HFF-Myc (cell line): ENCODE measurements at regions not wholly inside any gene's neighbourhood (a gene's known extent, or its start where the extent isn't known, plus 50 kb on each side); places are given as distances from the start of the nearest gene placed in this dataset.
"Not testable (repeated sequence)": the region's sequence is repeated elsewhere in the genome, so short reads cannot be mapped to it uniquely, and the experiment has no call there.

ENCODE experiments used
- DNase-seq: peaks from one replicate; pipeline ENCODE4 v3.0.0-alpha.2; 2011; ENCODE audit warnings: low read depth; ENCODE audit errors: extremely low read depth
- H3K4me3 ChIP-seq: replicated peaks from 2 replicates; pipeline ENCODE4 v1.5.1; 2011; ENCODE audit warnings: low read depth, mild to moderate bottlenecking, control low read depth, low read length
- TF ChIP-seq, protein P1 (sequence below): IDR thresholded peaks from 2 replicates; pipeline ENCODE4 v1.5.1; 2012; ENCODE audit warnings: mild to moderate bottlenecking, low read depth, low read length, control low read depth; ENCODE audit errors: missing control alignments

DNA sequence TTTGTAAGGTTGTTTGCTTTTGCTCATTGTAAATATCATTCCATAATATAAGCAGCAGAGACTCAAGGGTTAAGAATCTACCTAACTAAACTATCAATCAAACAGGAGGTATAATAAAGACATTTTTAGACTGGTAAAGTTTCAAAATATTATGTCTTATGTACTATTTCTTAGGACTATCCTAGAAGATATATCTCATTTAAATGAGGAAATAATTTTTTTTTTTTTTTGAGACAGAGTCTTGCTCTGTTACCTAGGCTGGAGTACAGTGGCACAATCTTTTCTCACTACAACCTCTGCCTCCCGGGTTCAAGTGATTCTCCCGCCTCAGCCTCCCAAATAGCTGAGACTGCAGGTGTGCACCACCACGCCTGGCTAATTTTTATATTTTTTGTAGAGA lies 80.9 kb upstream of the PARD3 start:
- DNase-seq, result no peak
- TF ChIP-seq, protein P1, sequence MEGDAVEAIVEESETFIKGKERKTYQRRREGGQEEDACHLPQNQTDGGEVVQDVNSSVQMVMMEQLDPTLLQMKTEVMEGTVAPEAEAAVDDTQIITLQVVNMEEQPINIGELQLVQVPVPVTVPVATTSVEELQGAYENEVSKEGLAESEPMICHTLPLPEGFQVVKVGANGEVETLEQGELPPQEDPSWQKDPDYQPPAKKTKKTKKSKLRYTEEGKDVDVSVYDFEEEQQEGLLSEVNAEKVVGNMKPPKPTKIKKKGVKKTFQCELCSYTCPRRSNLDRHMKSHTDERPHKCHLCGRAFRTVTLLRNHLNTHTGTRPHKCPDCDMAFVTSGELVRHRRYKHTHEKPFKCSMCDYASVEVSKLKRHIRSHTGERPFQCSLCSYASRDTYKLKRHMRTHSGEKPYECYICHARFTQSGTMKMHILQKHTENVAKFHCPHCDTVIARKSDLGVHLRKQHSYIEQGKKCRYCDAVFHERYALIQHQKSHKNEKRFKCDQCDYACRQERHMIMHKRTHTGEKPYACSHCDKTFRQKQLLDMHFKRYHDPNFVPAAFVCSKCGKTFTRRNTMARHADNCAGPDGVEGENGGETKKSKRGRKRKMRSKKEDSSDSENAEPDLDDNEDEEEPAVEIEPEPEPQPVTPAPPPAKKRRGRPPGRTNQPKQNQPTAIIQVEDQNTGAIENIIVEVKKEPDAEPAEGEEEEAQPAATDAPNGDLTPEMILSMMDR, result no peak
- no peak overlapping the region for H3K4me3 ChIP-seq

- DNase-seq, H3K4me3 ChIP-seq: not testable (repeated sequence)
These were observed 80.0 kb upstream of the PARD3 start for GRCh38 chr10:34895046-34895445.

- H3K4me3 ChIP-seq, DNase-seq: not testable (repeated sequence)
These were observed 77.4 kb upstream of the PARD3 start for GRCh38 chr10:34892521-34892920.

- TF ChIP-seq, protein P1, result no peak
- DNase-seq, result no peak
- no peak overlapping the region for H3K4me3 ChIP-seq
These were observed 75.8 kb upstream of the PARD3 start for GRCh38 chr10:34890939-34891338.

DNA sequence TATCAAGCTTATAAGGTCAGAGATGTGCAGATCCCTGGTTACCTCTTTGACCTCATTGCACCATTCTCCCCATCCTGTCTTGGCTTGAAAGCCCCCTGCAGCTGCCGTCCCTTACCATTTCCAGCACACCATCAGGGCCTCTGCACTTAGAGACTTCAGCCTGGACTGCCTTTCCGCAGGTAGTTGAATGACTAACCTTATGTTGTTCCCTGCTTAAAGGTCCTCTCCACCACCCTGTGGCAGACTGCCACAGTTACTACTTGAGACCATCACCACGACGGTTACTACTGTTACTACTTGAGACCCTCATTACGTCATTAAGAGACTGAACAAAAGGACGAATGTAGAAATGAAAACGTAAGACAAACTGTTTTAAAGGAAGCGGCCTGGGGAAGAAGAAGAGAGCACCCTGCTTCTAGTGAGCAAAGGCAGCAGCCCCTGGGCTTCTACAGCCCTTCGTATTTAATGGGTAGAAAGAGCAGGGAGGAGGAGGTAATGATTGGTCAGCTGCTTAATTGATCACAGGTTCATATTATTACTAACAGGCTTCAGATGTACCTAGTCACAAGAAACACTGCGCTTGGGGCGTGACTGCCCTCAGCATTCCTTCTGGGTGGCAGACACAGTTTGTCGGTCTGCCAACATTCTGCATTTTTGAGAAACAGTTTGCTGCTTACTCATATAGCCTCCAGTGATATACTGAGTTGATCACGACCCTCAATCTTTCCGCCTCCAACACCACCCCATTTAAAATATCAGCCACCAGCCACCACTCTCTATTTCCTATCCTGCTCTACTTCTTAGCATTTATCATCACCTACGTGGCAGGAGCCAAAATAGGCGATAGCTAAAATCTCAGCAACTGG lies 74.1 kb upstream of the PARD3 start:
- H3K4me3 ChIP-seq, result no peak overlapping the region
- TF ChIP-seq, protein P1, result no peak
- DNase-seq, result peak; percentile 27

DNA sequence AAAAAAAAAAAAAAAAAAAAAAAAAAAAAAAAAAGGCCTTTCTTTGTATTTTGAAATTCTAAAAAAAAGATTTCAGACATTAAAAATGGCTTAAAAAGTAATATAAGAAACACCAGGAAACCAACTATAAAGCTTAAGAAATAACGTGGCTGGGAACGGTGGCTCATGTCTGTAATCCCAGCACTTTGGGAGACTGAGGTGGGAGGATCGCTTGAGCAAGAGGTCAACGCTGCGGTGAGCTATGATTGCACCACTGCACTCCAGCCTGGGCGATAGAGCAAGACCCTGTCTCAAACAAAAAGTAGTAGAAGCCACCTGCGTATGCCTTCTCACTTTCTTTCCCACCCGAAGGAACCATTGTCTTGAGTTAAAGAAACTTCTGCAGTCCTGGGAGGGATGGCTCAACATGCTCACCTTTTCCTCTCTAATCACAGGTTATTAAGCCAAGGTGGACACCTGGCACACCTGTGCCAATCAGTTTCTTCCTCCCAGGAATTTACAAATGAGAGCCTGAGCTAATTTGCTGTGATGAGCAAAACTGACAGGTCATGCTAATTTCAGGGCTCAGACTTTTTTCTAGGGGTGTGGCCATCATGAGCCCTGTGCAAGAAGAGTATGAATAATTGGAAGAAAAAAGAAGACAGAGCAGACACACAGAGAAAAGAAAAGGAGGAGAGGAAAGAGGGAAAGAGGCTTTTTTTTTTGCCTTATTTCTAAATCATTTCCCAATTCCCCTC lies 72.0 kb upstream of the PARD3 start:
- no peak overlapping the region for H3K4me3 ChIP-seq
- TF ChIP-seq, protein P1, result no peak
- no peak for DNase-seq

- DNase-seq, result no peak
- H3K4me3 ChIP-seq, result no peak overlapping the region
- TF ChIP-seq, protein P1, result no peak
These were observed 70.8 kb upstream of the PARD3 start for GRCh38 chr10:34885898-34886297.

DNA sequence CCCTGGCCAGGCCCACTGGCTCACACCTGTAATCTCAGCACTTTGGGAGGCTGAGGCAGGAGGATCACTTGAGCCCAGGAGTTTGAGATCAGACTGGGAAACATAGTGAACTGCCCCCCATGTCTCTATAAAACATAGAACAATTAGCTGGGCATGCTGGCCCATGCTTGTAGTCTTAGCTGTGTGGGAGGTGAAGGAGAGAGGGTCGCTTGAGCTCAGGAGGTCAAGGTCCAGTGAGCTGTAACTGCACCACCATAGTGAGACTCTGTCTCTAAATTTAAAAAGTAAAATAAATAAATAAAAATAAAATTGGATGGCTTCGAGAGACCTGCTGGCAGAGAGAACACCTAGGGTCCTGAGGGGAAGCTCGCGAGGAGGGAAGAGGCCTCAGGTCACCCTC lies 69.9 kb upstream of the PARD3 start:
- TF ChIP-seq, protein P1, result no peak
- no peak for DNase-seq
- no peak overlapping the region for H3K4me3 ChIP-seq
